Tibial nerve (tissue), 4 donors: ENCODE measurements at regions not wholly inside any gene's neighbourhood (a gene's known extent, or its start where the extent isn't known, plus 50 kb on each side); places are given as distances from the start of the nearest gene placed in this dataset.

Source experiments
- DNase-seq, 2 donors: peaks; one replicate each; pipeline ENCODE4 v3.0.0-alpha.2; 2019; ENCODE audit warnings: low spot score in 2 of 2
- H3K27ac ChIP-seq, 4 donors: fragments of 200-600 bp; sonication (generic) in 3 of 4; one replicate each; pipeline ENCODE4 v1.5.1; 2017 to 2019; ENCODE audit warnings: mild to moderate bottlenecking in 1 of 4
- H3K27me3 ChIP-seq, 2 donors: fragments of 200-600 bp; sonication (generic) in 1 of 2; one replicate each; pipeline versions ENCODE4 v1.5.1 to v1.6.0; 2017 to 2019
- H3K36me3 ChIP-seq, 3 donors: fragments of 200-600 bp; sonication (generic); one replicate each; pipeline ENCODE4 v1.5.1; 2018 to 2019
- H3K4me1 ChIP-seq, 4 donors: fragments of 200-600 bp; sonication (generic) in 3 of 4; one replicate each; pipeline ENCODE4 v1.5.1; 2017 to 2019
- H3K4me3 ChIP-seq, 4 donors: fragments of 200-600 bp; sonication (generic) in 3 of 4; one replicate each; pipeline ENCODE4 v1.5.1; 2017 to 2019; ENCODE audit warnings: mild to moderate bottlenecking in 1 of 4, moderate library complexity in 1 of 4
- H3K9me3 ChIP-seq, 4 donors: fragments of 200-600 bp; sonication (generic) in 3 of 4; one replicate each; pipeline ENCODE4 v1.5.1; 2017 to 2019
- EP300 ChIP-seq, 2 donors: sonication (generic); formaldehyde crosslinking; IDR thresholded peaks; one replicate each; pipeline ENCODE4 v1.6.1; 2017; ENCODE audit warnings: antibody characterized with exemption in 2 of 2, mild to moderate bottlenecking in 1 of 2
- POLR2A ChIP-seq, 2 donors: fragments of 450-650 bp; IDR thresholded peaks; one replicate each; pipeline ENCODE4 v1.6.1; 2017; ENCODE audit warnings: antibody characterized with exemption in 2 of 2, mild to moderate bottlenecking in 2 of 2, moderate library complexity in 2 of 2
- WGBS, 2 donors: methylation state at CpG; one replicate each; pipeline ENCODE4 v1.1.5; 2018; 5-methylcytosine and 5-hydroxymethylcytosine counted together
- TF ChIP-seq, protein P1 (sequence below), 5 experiments: fragments of 200-600 bp in 3 of 5; fragments of 450-650 bp in 2 of 5; sonication (generic) in 3 of 5; IDR thresholded peaks; one replicate each; pipeline ENCODE4 v1.5.1; 2016 to 2019; ENCODE audit warnings: antibody characterized with exemption in 5 of 5, mild to moderate bottlenecking in 3 of 5, moderate library complexity in 2 of 5

DNA sequence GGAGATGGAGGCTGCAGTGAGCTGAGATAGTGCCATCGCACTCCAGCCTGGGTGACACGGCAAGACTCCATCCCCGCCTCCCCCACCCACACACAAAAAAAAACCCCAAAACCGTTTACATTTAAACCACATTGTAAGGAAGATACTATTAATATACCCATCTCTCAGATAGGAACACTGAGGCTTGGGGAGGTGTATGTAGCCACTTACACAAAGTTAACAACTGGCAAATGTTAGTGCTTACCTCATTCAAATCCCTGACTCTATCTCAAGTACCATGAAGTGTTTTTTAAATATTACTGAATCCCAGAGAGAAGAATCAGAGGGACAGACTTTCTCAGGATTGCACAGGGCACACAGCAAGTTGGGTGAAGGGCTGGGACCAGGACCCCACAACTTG, 164.5 kb downstream of the MIAT start:
- 82 to 91% methylated on average over 4 of the region's 4 CpGs for WGBS, 2 donors
- no peak overlapping the region for H3K4me3 ChIP-seq
- no peaks in the 10 kb centered on the region for H3K27me3 ChIP-seq
- peaks cover 0 to 15% (median 0%) of the 10 kb centered on the region in 3 donors for H3K36me3 ChIP-seq
- H3K9me3 ChIP-seq, result peaks cover 0 to 19% (median 3%) of the 10 kb centered on the region in 4 donors
- H3K27ac ChIP-seq, result no peak overlapping the region
- H3K4me1 ChIP-seq, result no peaks in the 10 kb centered on the region
- no peak for DNase-seq
- no peak for TF ChIP-seq POLR2A (IDR thresholded peaks at IDR 0.05)
- TF ChIP-seq, protein P1, sequence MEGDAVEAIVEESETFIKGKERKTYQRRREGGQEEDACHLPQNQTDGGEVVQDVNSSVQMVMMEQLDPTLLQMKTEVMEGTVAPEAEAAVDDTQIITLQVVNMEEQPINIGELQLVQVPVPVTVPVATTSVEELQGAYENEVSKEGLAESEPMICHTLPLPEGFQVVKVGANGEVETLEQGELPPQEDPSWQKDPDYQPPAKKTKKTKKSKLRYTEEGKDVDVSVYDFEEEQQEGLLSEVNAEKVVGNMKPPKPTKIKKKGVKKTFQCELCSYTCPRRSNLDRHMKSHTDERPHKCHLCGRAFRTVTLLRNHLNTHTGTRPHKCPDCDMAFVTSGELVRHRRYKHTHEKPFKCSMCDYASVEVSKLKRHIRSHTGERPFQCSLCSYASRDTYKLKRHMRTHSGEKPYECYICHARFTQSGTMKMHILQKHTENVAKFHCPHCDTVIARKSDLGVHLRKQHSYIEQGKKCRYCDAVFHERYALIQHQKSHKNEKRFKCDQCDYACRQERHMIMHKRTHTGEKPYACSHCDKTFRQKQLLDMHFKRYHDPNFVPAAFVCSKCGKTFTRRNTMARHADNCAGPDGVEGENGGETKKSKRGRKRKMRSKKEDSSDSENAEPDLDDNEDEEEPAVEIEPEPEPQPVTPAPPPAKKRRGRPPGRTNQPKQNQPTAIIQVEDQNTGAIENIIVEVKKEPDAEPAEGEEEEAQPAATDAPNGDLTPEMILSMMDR (IDR thresholded peaks at IDR 0.05), result no peak
- no peak for TF ChIP-seq EP300 (IDR thresholded peaks at IDR 0.05)

DNA sequence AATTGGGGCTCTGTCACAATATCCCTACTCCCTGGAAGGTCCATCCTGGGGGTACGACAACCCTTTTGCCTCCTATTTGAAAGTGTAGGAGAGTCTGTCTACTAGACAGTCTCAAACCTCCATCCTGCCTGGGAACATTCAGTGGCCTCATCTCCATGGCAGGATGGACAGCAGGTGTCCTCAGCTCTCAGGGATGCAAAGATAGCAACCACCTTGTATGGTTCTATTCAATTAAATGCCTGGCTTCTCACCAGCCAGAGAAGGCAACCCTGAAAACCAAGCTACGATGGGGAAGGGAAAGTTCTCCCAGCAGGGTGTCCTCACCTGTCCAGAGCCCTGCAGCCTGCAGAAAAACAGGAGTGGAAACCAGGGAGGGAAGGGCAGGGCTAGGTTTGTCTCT, 164.9 kb downstream of the MIAT start:
- H3K27ac ChIP-seq, result no peak overlapping the region
- WGBS, 2 donors, result 49 to 53% methylated on average over 2 of the region's 2 CpGs
- peaks cover 0 to 14% (median 0%) of the 10 kb centered on the region in 3 donors for H3K36me3 ChIP-seq
- H3K9me3 ChIP-seq, result peaks cover 0 to 17% (median 3%) of the 10 kb centered on the region in 4 donors
- no peaks in the 10 kb centered on the region for H3K27me3 ChIP-seq
- H3K4me3 ChIP-seq, result no peak overlapping the region
- DNase-seq, result no peak
- TF ChIP-seq, protein P1 (IDR thresholded peaks at IDR 0.05), result no peak
- TF ChIP-seq EP300 (IDR thresholded peaks at IDR 0.05) (no peak), POLR2A (IDR thresholded peaks at IDR 0.05) (no peak)
- no peaks in the 10 kb centered on the region for H3K4me1 ChIP-seq

DNA sequence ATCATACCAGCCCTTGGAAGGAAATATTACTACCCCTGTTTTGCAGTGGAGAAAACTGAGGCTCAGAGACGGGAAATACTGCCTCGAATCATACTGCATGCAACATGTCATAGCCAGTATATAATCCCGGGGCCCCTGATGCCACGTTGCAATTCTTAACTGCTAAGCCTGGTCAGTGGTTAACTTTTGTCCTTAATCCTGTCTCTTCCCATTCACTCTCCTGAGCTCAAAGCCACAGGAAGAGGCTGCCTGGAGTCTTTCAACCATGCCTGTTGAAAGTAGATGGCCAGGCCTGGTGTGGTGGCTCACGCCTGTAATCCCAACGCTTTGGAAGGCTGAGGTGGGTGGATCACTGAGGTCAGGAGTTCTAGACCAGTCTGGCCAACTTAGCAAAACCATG, 166.6 kb downstream of the MIAT start:
- Histone ChIP-seq H3K36me3 (no peaks in the 10 kb centered on the region), H3K4me3 (no peak overlapping the region), H3K27ac (no peak overlapping the region), H3K9me3 (peaks cover 0 to under 1% (median 0%) of the 10 kb centered on the region in 4 donors), H3K4me1 (no peaks in the 10 kb centered on the region), H3K27me3 (no peaks in the 10 kb centered on the region)
- 77 to 78% methylated on average over 6 of the region's 6 CpGs for WGBS, 2 donors
- TF ChIP-seq, protein P1 (IDR thresholded peaks at IDR 0.05), result no peak
- TF ChIP-seq EP300 (IDR thresholded peaks at IDR 0.05) (no peak), POLR2A (IDR thresholded peaks at IDR 0.05) (no peak)
- DNase-seq, result no peak

DNA sequence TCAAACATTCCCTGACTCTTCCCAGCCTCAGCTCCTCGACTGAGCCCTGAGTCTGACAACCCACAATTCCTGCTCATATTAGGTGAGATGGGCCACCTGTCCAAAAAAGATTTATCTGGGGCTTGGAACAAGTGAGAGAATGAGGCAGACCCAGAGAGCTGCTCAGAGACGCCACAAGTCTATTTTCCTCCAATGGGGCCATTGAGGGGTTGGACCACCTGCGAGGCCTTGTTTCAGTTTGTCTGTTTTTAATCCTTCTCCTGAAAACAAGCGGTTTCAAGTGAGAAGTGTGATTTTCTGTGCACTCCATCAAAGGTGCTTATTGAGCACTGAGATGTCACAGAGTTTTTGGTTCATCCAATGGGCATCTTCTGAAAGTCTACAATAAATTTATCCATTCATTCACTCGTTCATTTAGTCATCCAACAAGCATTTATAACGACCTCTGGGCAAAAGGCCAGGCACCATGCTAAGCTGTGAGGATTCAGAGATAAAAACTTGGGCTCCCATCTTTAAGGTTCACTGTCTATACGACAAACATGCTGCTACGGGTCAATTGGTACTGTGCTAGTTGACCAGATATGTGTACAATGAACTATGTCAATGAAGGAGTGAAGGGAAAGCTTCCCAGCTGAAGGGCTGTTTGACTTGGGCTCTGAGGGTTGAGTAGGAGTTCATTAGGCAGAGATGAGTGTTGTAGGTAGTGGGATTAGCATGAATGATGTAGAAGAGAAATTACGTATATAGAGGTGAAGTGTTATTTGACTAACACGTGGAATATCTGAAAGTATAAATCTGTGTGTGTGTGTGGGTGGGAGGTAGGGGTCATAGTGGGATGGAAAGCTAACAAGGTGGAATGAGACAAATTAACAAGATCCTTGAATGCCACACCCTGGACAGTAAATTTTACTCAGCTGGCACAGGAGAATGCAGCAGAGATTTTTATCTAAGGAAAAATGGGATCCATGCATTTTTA, 168.9 kb downstream of the MIAT start:
- Histone ChIP-seq H3K36me3 (no peaks in the 10 kb centered on the region), H3K27me3 (no peaks in the 10 kb centered on the region), H3K27ac (no peak overlapping the region), H3K9me3 (no peaks in the 10 kb centered on the region), H3K4me3 (no peak overlapping the region), H3K4me1 (no peaks in the 10 kb centered on the region)
- no peak for DNase-seq
- no peak for TF ChIP-seq POLR2A (IDR thresholded peaks at IDR 0.05)
- TF ChIP-seq, protein P1 (IDR thresholded peaks at IDR 0.05), result no peak
- TF ChIP-seq EP300 (IDR thresholded peaks at IDR 0.05), result no peak
- 70 to 74% methylated on average over 10 of the region's 10 CpGs for WGBS, 2 donors

DNA sequence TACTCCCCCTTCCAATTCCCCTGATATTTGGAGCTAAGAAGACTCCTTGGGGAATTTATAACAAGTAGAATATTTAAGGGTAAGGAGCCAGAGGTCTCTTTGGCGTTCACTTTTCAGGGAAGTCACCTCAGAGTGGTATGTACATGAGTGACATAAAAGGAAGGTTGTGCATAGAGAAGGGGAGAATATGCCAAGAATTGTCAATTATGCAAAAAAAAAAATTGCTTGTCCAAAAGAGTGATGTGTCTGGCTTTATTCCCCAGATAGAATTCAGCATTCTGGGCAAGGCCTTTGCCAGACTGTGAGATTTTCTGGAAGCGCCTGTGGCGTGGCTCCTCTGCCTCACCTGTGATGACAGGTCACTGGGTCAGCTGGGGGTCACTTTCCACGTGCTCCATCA, 170.2 kb downstream of the MIAT start:
- H3K36me3 ChIP-seq, result no peaks in the 10 kb centered on the region
- no peaks in the 10 kb centered on the region for H3K9me3 ChIP-seq
- TF ChIP-seq, protein P1 (IDR thresholded peaks at IDR 0.05), result no peak
- TF ChIP-seq EP300 (IDR thresholded peaks at IDR 0.05), result no peak
- TF ChIP-seq POLR2A (IDR thresholded peaks at IDR 0.05), result no peak
- DNase-seq, result no peak
- no peaks in the 10 kb centered on the region for H3K4me1 ChIP-seq
- 67 to 68% methylated on average over 4 of the region's 4 CpGs for WGBS, 2 donors
- H3K4me3 ChIP-seq, result no peak overlapping the region
- H3K27ac ChIP-seq, result no peak overlapping the region
- no peaks in the 10 kb centered on the region for H3K27me3 ChIP-seq
